HG02623 (cell line): ENCODE measurements at regions not wholly inside any gene's neighbourhood (a gene's known extent, or its start where the extent isn't known, plus 50 kb on each side); places are given as distances from the start of the nearest gene placed in this dataset.
"Not testable (repeated sequence)": the region's sequence is repeated elsewhere in the genome, so short reads cannot be mapped to it uniquely, and the experiment has no call there.

Source experiments
- ATAC-seq: cut with Tn5 transposase; IDR thresholded peaks from one replicate; pipeline ENCODE4 v1.9.1; 2021; ENCODE audit warnings: moderate library complexity; ENCODE audit not compliant: unreplicated experiment

DNA sequence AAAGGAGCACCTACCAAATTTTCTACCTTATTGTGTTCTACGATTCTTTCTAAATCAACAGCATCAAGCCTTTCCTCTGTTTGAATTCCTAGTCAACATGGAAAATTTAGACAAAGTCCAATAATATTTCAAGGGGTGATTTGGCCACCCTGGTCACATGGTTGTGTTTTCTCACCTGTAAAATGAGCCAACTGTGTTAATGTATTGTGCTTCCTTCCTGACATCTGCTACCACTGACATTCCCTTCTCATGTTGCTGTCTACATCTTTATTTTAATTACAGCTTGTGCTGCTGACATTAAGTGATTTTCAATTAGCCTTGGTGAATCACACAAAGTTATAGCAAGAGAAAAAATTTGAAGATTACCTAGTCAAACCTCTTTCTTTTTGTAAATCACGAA, 83.0 kb upstream of the NPSR1 start:
- no peak for ATAC-seq

DNA sequence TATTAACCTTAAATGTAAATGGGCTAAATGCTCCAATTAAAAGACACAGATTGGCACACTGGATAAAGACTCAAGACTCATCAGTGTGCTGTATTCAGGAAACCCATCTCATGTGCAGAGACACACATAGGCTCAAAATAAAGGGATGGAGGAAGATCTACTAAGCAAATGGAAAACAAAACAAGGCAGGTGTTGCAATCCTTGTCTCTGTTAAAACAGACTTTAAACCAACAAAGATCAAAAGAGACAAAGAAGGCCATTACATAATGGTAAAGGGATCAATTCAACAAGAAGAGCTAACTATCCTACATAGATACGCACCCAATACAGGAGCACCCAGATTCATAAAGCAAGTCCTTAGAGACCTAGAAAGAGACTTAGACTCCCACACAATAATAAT, 80.1 kb upstream of the NPSR1 start:
- not testable (repeated sequence) for ATAC-seq

DNA sequence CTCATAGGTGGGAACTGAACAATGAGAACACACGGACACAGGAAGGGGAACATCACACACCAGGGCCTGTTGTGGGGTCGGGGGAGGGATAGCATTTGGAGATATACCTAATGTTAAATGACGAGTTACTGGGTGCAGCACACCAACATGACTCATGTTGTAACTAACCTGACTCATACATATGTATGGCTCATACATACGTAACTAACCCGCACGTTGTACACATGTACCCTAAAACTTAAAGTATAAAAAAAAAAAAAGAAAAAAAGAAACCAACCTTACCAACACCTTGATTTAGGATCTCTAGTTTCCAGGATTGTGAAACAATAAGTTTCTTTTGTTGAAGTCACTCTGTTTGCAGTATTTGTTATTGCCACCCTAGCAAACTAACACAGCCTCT, 76.3 kb upstream of the NPSR1 start:
- ATAC-seq: not testable (repeated sequence)

DNA sequence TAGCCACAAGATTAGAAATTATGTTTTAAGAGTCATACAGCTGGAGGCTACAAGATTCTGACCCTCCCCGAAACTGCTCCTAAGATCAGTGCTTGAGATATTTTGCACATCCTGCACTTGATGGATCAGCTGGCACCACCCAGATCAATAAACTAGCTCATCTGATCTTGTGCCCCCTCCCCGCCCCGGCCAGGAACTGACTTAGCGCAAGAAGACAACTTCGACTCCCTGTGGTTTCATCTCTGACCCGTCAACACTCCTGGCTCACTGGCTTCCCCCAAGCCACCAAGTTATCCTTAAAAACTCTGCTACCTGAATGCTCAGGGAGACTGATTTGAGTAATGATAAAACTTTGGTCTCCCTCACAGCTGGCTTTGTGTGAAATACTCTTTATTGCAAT, 73.5 kb upstream of the NPSR1 start:
- ATAC-seq: no peak

DNA sequence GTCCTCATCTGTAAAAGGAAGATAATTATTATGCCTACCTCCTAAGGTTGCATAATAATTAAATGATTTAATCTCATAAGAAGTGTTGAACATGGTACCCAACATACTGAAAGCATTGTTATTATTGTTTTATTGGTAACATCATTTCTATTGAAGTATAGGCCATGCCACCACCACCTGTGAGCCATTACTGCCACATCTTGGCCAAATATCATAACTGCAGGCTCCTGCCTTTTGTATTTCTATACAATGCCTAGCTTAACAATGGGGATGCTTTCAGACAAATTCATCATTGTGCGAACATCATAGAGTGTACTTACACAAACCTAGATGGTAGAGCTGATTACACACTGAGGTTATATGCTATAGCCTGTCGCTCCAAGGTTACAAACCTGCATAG, 61.1 kb upstream of the NPSR1 start:
- ATAC-seq: no peak

DNA sequence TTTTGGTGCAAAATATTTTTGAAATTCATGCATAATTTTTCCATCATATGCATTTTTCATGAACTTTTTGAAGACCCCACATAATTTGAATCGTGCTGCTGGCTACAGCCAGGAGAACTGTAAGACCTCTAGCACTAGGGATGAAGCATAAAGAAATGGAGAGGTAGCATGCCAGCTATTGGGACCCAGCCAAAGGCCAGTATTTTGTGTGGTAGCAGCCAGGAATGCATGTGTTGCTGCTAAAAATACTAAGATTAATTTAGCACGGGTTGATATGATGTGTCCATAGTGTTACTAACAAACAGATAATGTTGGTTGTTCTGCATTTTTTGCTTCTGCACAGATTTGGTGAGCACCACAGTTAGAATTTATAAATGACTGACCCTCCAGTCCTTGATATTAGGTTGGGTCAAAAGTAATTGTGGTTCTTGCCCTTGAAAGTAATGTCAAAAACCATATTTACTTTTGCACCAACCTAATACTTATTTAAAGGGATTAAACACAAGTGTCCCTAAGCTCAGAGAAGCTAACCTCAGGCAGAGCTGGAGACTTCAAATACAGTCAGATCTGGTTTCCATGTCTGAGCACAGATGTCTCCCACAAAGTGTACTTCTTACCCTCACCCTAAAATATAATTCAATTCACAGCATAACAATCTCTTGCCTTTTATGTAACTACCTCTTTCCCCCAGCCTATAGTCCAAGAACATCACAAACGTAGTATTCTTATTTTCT, 54.1 kb upstream of the NPSR1 start:
- no peak for ATAC-seq
